ENCODE measurements at regions not wholly inside any gene's neighbourhood (a gene's known extent, or its start where the extent isn't known, plus 50 kb on each side); places are given as distances from the start of the nearest gene placed in this dataset.

DNA sequence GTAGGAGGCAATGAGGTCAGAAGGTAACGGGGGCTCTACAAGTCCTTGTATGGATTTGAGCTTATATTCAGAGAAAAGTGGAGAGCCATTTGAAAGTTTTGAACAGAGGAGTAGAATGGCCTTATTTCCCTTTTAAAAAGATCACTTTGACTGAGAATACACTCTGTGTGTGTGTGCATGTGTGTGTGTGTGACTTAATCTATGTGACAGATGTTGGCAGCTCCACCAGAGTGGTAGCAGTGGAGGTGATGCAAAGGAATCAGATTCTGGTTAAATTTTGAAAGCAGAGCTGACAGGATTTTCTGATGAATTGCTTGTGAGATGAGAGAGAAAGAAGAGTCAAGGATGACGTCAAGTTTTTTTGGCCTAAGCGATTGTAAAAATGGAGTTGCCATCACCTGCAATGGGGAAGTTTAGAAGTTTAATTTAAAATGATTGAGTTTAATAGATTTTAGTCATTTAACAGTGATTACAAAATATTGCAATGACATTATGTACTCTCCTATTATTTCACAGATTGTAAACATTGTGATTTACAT, 172.2 kb upstream of the HEY2 start:
- CTCF ChIA-PET, result no interaction called here
- TF ChIP-seq, protein P1, sequence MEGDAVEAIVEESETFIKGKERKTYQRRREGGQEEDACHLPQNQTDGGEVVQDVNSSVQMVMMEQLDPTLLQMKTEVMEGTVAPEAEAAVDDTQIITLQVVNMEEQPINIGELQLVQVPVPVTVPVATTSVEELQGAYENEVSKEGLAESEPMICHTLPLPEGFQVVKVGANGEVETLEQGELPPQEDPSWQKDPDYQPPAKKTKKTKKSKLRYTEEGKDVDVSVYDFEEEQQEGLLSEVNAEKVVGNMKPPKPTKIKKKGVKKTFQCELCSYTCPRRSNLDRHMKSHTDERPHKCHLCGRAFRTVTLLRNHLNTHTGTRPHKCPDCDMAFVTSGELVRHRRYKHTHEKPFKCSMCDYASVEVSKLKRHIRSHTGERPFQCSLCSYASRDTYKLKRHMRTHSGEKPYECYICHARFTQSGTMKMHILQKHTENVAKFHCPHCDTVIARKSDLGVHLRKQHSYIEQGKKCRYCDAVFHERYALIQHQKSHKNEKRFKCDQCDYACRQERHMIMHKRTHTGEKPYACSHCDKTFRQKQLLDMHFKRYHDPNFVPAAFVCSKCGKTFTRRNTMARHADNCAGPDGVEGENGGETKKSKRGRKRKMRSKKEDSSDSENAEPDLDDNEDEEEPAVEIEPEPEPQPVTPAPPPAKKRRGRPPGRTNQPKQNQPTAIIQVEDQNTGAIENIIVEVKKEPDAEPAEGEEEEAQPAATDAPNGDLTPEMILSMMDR (conservative IDR thresholded peaks at IDR 0.05; ENCODE audit: low read depth, low read length), result no peak
- no peak for TF ChIP-seq EZH2 (IDR thresholded peaks at IDR 0.05; ENCODE audit: borderline replicate concordance, low read depth, low read length, poor library complexity, severe bottlenecking)
- Histone ChIP-seq H3K27ac (ENCODE audit: low read depth, low read length, poor library complexity, severe bottlenecking) (no peak overlapping the region), H3K36me3 (ENCODE audit: insufficient read depth, low read length, poor library complexity, severe bottlenecking) (no peaks in the 10 kb centered on the region), H3K9me3 (ENCODE audit: low read depth, low read length, poor library complexity, severe bottlenecking) (no peaks in the 10 kb centered on the region), H3K4me1 (ENCODE audit: insufficient read depth, low read length, poor library complexity, severe bottlenecking) (no peaks in the 10 kb centered on the region), H3K27me3 (replicated peaks; ENCODE audit: insufficient read depth, low read depth, low read length, poor library complexity) (no peaks in the 10 kb centered on the region), H3K4me3 (ENCODE audit: low read depth, low read length, poor library complexity, severe bottlenecking) (no peak overlapping the region)
- no TSS peak for BruUV-seq (replicated peaks)
- DNase-seq (ENCODE audit: low spot score), result no peak
- POLR2A ChIA-PET (ENCODE audit: low non-redundant PET), result no interaction called here
- intact Hi-C loops (cut with micrococcal nuclease; ENCODE audit: unreplicated experiment), result no loop called here

DNA sequence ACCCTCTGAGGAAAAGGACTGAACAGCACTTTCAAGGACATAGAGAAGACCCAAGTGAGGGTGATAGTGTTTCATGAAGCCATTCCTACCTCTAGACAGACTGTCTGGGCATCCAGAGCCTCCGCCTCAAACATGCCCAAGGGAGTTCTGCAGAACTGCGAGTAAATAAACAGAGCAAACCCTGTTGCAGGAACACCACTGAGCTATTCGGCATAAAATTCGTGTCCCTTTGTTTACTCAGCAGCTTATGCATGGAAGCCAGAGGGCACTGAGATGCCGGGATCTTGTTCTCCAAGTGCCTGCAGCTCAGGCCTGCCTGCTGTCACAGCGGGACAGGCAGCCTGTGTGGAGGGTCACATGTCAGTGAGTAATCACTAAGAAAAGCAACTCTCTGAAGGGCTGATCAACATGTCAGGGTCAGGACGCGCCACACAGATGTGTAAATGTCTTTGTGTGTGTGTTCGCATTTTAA, 164.9 kb upstream of the HEY2 start:
- H3K9me3 ChIP-seq (ENCODE audit: low read depth, low read length, poor library complexity, severe bottlenecking), result no peaks in the 10 kb centered on the region
- H3K27ac ChIP-seq (ENCODE audit: low read depth, low read length, poor library complexity, severe bottlenecking), result no peak overlapping the region
- no peak overlapping the region for H3K4me3 ChIP-seq (ENCODE audit: low read depth, low read length, poor library complexity, severe bottlenecking)
- ChIA-PET POLR2A (ENCODE audit: low non-redundant PET) (no interaction called here), CTCF (no interaction called here)
- no peak for TF ChIP-seq EZH2 (IDR thresholded peaks at IDR 0.05; ENCODE audit: borderline replicate concordance, low read depth, low read length, poor library complexity, severe bottlenecking)
- TF ChIP-seq, protein P1 (conservative IDR thresholded peaks at IDR 0.05; ENCODE audit: low read depth, low read length), result no peak
- no TSS peak for BruUV-seq (replicated peaks)
- H3K36me3 ChIP-seq (ENCODE audit: insufficient read depth, low read length, poor library complexity, severe bottlenecking), result no peaks in the 10 kb centered on the region
- H3K27me3 ChIP-seq (replicated peaks; ENCODE audit: insufficient read depth, low read depth, low read length, poor library complexity), result no peaks in the 10 kb centered on the region
- intact Hi-C loops (cut with micrococcal nuclease; ENCODE audit: unreplicated experiment), result no loop called here
- no peak for DNase-seq (ENCODE audit: low spot score)
- H3K4me1 ChIP-seq (ENCODE audit: insufficient read depth, low read length, poor library complexity, severe bottlenecking), result no peaks in the 10 kb centered on the region

DNA sequence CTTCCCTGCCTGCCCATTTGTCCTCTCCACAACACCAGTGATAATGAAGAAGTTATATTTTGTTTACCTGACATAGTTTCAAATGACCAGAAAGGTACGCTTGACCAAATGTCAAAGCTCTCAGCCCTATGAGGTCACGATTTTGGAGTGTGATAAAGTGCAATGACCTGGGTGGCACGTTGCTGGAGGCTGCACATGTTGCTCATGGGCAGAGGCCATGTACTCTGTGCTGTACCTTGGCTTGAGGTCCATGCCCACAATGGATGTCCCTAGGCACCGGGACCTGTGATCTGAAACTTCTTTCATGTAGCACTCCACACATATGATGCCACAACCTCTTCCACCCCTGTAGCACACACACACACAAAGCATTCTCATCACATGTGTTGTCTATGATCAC, 164.0 kb upstream of the HEY2 start:
- CTCF ChIA-PET, result no interaction called here
- intact Hi-C loops (cut with micrococcal nuclease; ENCODE audit: unreplicated experiment), result no loop called here
- DNase-seq (ENCODE audit: low spot score), result no peak

More for the DNA sequence above, 164.0 kb upstream of the HEY2 start:
- BruUV-seq (replicated peaks), result no TSS peak
- no peaks in the 10 kb centered on the region for H3K36me3 ChIP-seq (ENCODE audit: insufficient read depth, low read length, poor library complexity, severe bottlenecking)
- H3K27me3 ChIP-seq (replicated peaks; ENCODE audit: insufficient read depth, low read depth, low read length, poor library complexity), result no peaks in the 10 kb centered on the region
- no peaks in the 10 kb centered on the region for H3K4me1 ChIP-seq (ENCODE audit: insufficient read depth, low read length, poor library complexity, severe bottlenecking)
- TF ChIP-seq, protein P1 (conservative IDR thresholded peaks at IDR 0.05; ENCODE audit: low read depth, low read length), result no peak
- TF ChIP-seq EZH2 (IDR thresholded peaks at IDR 0.05; ENCODE audit: borderline replicate concordance, low read depth, low read length, poor library complexity, severe bottlenecking), result no peak
- H3K9me3 ChIP-seq (ENCODE audit: low read depth, low read length, poor library complexity, severe bottlenecking), result no peaks in the 10 kb centered on the region
- POLR2A ChIA-PET (ENCODE audit: low non-redundant PET), result no interaction called here
- no peak overlapping the region for H3K27ac ChIP-seq (ENCODE audit: low read depth, low read length, poor library complexity, severe bottlenecking)
- H3K4me3 ChIP-seq (ENCODE audit: low read depth, low read length, poor library complexity, severe bottlenecking), result no peak overlapping the region
